NOMO-1 treated with dmso at 0.1 percent for 144 hours (cell line): ENCODE measurements at regions not wholly inside any gene's neighbourhood (a gene's known extent, or its start where the extent isn't known, plus 50 kb on each side); places are given as distances from the start of the nearest gene placed in this dataset.

Source experiments
- DNase-seq: peaks from one replicate; lab custom pipeline; 2025; ENCODE audit not compliant: unreplicated experiment; lab: John Stamatoyannopoulos, UW

DNA sequence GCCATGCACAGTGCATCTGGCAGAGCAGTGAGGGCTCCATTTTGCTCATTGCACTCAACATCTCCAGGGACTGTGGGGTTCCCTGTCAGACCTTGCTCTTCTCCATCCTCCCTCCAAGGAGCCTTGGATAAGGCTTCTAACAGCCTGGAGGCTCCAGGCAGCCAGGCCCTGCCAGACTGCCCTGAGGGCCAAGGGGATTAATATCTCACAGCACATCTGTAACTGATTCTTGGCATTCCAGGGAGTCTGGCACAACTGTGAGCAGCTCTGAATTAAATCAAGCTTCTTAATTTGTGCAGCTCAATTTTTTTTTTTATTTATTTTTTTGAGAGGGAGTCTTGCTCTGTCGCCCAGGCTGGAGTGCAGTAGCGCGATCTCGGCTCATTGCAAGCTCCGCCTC lies 224.5 kb upstream of the PGRMC2 start:
- no peak for DNase-seq

- no peak for DNase-seq
Observed at GRCh38 chr4:128510850-128511249, 223.2 kb upstream of the PGRMC2 start.

DNA sequence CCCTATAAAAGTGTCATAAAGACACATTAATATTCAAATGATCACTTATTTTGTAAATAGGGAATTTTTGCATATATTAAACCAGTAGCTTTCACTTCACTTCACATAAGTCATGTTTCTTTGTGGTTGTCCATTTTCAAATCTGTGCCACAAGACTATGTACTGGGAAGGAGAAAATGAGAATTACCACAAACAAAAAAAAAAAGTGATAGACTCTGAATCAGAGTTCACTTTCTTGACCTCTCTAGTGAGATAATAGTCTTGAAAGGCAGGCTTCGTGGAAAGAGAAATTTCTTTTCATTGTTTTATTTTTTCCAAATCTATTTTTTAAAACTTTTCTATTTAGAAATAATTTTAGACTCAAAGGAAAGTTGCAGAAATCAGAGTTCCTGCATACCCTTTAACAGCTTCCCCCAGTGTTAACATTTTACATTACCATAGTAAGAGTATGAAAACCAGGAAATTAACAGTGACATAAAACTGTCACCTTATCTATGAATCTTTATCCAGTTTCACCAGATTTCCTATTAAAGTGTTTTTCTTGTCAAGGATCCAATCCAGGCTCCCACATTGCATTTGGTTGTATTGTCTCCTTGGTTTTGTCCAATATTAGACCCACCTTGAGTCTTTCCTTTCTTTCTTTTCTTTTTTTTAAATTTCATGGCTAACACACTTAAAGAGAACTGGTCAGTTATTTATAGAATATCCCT lies 215.4 kb upstream of the PGRMC2 start:
- no peak for DNase-seq

DNA sequence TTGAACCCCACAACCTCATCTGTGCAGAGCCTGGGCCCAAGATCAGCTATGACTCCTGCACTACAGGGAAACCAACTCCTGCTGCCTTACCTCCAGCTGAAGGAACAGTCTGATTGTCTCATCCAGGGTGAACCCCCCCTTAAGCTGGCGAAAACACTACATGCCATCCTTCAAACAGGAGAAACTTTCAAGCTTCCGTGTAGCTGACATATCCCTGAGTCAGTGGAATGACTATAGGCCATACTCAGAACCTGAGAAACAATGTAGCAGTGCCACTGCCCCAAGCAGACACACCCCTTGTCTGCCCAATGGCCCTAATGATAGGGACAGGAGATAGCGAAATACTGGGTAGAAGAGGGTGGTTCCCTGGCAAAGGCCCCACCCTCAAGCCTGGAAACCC lies 213.6 kb upstream of the PGRMC2 start:
- no peak for DNase-seq

GRCh38 chr4:128488055-128488705 lies 200.6 kb upstream of the PGRMC2 start:
- no peak for DNase-seq

GRCh38 chr4:128484896-128485295 lies 197.3 kb upstream of the PGRMC2 start:
- no peak for DNase-seq

GRCh38 chr4:128483816-128484215 lies 196.2 kb upstream of the PGRMC2 start:
- no peak for DNase-seq

DNA sequence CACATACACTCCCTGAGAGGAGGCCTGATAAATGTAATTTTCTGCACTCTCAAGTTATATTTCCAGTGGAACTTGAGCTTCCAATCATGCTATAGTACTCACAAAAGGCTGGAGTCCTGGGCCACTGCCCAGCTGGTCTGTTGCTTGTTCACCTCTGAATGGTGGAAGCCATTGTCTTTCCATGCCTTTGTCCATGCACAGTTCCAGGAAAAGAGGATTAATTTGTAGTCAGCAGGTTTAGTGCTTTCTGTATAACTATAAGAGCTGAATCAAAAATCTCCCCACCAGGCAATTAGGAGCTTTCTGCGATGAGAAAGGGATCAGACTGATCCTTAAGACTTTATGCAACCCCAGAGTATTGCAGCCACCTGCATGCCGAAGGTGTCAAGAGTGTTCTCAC lies 195.4 kb upstream of the PGRMC2 start:
- no peak for DNase-seq

- DNase-seq = no peak
Observed at GRCh38 chr4:128481752-128482480, 194.3 kb upstream of the PGRMC2 start.

DNA sequence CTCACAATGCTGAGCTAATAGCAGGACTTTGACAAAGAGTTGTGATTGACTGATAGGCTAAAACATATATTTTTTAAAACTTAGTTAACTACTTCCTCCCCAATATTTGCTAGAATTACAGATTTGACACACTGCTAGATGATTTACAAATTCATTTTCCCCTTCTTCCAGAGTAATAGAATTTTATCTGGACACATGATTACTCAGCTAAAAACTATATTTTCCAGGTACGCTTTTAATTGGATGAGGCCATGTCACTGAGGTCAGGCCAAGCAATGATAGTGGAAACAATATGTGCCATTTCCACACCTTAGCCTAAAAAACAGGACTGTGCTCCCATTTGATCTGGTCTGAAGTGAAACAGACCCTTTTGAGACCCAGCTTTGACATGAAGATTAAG lies 193.3 kb upstream of the PGRMC2 start:
- DNase-seq = no peak

- DNase-seq = no peak
Observed at GRCh38 chr4:128477540-128477939, 189.9 kb upstream of the PGRMC2 start.

- DNase-seq = no peak
Observed at GRCh38 chr4:128475597-128475996, 188.0 kb upstream of the PGRMC2 start.

- no peak for DNase-seq
Observed at GRCh38 chr4:128471576-128471975, 184.0 kb upstream of the PGRMC2 start.

GRCh38 chr4:128470492-128471053 lies 183.0 kb upstream of the PGRMC2 start:
- no peak for DNase-seq

GRCh38 chr4:128468123-128468989 lies 180.7 kb upstream of the PGRMC2 start:
- DNase-seq = no peak

DNA sequence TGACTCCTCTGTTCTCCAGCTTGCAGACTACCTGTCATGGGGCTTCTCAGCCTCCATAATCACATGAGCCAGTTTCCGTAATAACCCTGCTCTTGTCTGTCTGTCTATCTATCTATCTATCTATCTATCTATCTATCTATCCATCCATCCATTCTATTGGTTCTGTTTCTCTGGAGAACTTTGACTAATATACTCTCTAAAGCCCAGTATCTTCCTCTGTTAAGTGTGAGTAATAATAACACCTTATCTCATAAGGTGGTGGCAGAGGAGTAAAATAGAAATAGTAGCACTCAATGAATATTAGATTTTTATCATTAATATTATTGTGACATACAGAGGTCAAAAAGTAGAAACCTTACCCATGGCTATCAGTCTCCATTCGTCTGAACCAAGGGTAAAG lies 177.9 kb upstream of the PGRMC2 start:
- DNase-seq = no peak

GRCh38 chr4:128463006-128463405 lies 175.4 kb upstream of the PGRMC2 start:
- DNase-seq = no peak

DNA sequence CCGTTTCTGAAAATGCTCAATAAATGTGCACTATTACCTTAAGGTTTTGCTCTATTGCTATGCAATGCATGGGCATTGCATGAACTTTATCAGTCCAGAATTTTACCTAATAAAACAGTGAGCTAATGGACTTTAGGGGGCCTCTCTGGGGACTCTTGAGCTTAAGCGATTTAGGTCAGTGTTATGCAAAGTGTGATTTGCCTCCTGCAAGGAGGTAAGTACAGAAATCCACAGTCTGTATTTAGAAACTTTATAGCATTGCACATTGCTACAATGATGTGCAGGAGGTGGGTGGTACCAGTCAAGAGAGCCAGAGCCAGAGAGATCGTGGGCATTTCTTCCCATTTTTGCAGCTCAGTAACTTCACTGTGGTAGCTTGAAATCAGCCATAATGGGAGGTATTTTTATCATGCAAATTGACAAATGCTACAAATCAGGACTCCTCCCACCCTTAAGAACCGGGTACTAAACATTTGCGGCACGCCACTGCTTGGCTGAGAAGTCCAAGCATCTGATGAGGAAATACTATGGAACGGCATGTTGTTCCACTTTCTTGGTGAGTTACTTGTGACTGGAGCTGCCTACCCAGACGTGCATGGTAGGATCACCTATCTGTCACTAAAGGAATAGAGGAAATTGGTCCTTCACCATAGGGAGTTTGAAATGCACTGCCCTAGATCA lies 174.6 kb upstream of the PGRMC2 start:
- no peak for DNase-seq

DNA sequence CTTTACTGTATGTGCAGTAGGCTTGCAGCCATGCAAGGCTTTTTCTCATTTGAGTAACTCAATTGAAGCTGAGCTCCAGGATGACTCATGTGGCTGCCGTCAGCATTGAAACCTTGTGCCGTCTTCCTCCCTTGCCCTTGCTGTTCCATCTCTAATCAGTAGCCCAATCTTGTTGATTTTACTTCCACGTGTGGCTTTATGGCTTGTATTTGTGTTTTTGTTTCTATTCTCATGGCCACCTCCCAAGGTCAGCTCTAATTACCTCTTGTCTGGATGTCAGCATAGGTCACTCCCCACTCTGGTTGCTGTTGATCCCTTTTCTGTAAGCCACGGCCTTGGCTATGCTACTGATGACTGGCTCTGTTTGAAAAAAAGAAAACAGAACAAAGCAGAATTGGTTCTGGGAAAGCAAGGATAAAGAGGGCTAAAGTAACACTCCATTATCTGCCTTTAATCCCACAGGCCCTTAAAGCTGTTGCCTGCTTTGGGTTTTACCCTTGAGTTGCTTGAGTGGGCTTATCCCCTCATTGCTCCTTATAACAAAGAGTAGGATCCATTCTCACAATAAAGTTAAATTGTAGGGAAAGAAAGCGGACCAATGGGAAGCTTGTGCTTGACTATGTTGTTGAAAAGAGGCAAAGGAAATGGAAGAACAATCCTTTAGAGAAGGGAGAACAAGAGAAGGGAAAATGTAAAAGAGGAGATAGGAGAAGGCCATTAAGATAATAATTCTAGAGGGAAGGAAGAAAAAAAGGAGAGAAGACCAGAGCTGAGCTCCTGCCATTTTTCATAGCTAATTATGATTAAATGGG lies 173.9 kb upstream of the PGRMC2 start:
- no peak for DNase-seq

DNA sequence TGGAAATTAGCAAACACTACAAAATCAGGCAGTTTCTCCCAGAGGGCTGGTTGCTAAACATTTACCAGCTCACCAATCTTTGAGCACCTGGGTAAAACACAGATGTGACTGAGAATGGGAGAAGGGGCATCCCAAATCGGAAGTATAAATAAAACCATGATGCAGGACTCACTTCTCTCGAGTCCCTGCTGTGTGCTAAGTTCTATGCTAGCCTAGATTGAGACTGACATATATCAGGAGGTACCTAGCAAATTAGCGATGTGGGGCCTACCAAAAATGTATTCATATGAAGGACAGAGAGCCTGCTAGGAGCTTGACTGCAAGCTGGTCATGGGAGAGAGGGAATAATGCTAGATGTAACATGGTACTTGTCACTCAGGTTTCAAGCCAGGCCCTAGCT lies 171.9 kb upstream of the PGRMC2 start:
- DNase-seq = no peak
